OCI-LY7 (cell line): ENCODE measurements at regions not wholly inside any gene's neighbourhood (a gene's known extent, or its start where the extent isn't known, plus 50 kb on each side); places are given as distances from the start of the nearest gene placed in this dataset.

Experiments
- BruUV-seq: library from RNA; stranded (reverse); fragments of 400-500 nt; replicated peaks from 2 replicates; lab custom pipeline; 2021; lab: Mats Ljungman, UMichigan
- CTCF ChIA-PET: fragments of 300-600 bp; sonication (Branson Sonifier 250); formaldehyde crosslinking; loops from one replicate; lab custom pipeline; 2022; ENCODE audit warnings: antibody characterized with exemption; ENCODE audit not compliant: unreplicated experiment; lab: Charles Lee
- POLR2A ChIA-PET: fragments of 300-600 bp; sonication (Branson Sonifier 250); formaldehyde crosslinking; loops from one replicate; lab custom pipeline; 2022; ENCODE audit warnings: antibody characterized with exemption; lab: Charles Lee
- DNase-seq: peaks from one replicate; pipeline ENCODE4 v3.0.0-alpha.2; 2015; ENCODE audit warnings: low spot score
- H2AFZ ChIP-seq: fragments of 200-600 bp; sonication (generic), shearing (Covaris generic); 2 replicates; pipeline ENCODE4 v1.6.1; 2014; ENCODE audit warnings: mild to moderate bottlenecking, antibody characterized with exemption, low read length, moderate library complexity
- H3K27ac ChIP-seq: fragments of 200-600 bp; sonication (generic); 2 replicates; pipeline ENCODE4 v1.5.1; 2014; ENCODE audit warnings: mixed run types, low read depth, mild to moderate bottlenecking, moderate library complexity, low read length, inconsistent platforms; ENCODE audit not compliant: poor library complexity, severe bottlenecking
- H3K36me3 ChIP-seq: fragments of 200-600 bp; sonication (generic); 2 replicates; pipeline ENCODE4 v1.6.1; 2014; ENCODE audit warnings: mild to moderate bottlenecking, antibody characterized with exemption, low read length, moderate library complexity, mixed read lengths; ENCODE audit not compliant: insufficient read depth
- H3K4me1 ChIP-seq: fragments of 200-600 bp; sonication (generic); 2 replicates; pipeline ENCODE4 v1.5.1; 2014; ENCODE audit warnings: mild to moderate bottlenecking, low read length; ENCODE audit not compliant: insufficient read depth, poor library complexity, severe bottlenecking
- H3K4me2 ChIP-seq: fragments of 200-600 bp; sonication (generic); 2 replicates; pipeline ENCODE4 v1.6.1; 2014; ENCODE audit warnings: mild to moderate bottlenecking, low read length
- H3K4me3 ChIP-seq: fragments of 200-600 bp; sonication (generic); 2 replicates; pipeline ENCODE4 v1.5.1; 2014; ENCODE audit warnings: mild to moderate bottlenecking, low read depth, low read length; ENCODE audit not compliant: poor library complexity, severe bottlenecking
- H3K79me2 ChIP-seq: fragments of 200-600 bp; sonication (generic); 2 replicates; pipeline ENCODE4 v1.6.1; 2016; ENCODE audit warnings: low read depth, mild to moderate bottlenecking, low read length, moderate library complexity, mixed read lengths; ENCODE audit not compliant: insufficient read depth
- H3K9me2 ChIP-seq: fragments of 200-600 bp; sonication (generic); 2 replicates; pipeline ENCODE4 v1.6.1; 2016; ENCODE audit warnings: mild to moderate bottlenecking, low read length, mixed read lengths; ENCODE audit not compliant: insufficient read depth
- H3K9me3 ChIP-seq: fragments of 200-600 bp; sonication (generic); 2 replicates; pipeline ENCODE4 v1.6.1; 2014; ENCODE audit warnings: mild to moderate bottlenecking, mixed run types, low read length, mixed read lengths
- H4K20me1 ChIP-seq: fragments of 200-600 bp; sonication (generic); 2 replicates; pipeline ENCODE4 v1.6.1; 2014; ENCODE audit warnings: mild to moderate bottlenecking, antibody characterized with exemption, low read length, moderate library complexity, mixed read lengths; ENCODE audit not compliant: insufficient read depth
- EZH2phosphoT487 ChIP-seq: fragments of 200-600 bp; sonication (generic); IDR thresholded peaks from 2 replicates; pipeline ENCODE4 v1.6.1; 2018; ENCODE audit warnings: low read depth, borderline replicate concordance, mild to moderate bottlenecking, mixed run types, antibody characterized with exemption, low read length, moderate library complexity, mixed read lengths
- intact Hi-C: fragments of 100-400 bp; cut with micrococcal nuclease; formaldehyde crosslinking; loops from one replicate; pipeline ENCODE4 v1.10.0; 2022; ENCODE audit not compliant: unreplicated experiment
- TF ChIP-seq, protein P1 (sequence below): fragments of 200-600 bp; sonication (generic); conservative IDR thresholded peaks from 2 replicates; pipeline ENCODE4 v1.5.1; 2014; ENCODE audit warnings: mild to moderate bottlenecking, antibody characterized with exemption, low read length, moderate library complexity, mixed read lengths

- no peaks in the 10 kb centered on the region for H3K9me3 ChIP-seq
These were observed 56.8 kb downstream of the IFNG start for GRCh38 chr12:68102731-68103130.

GRCh38 chr12:68102163-68102562 lies 57.4 kb downstream of the IFNG start:
- intact Hi-C loops, result no loop called here
- Histone ChIP-seq H3K4me3 (no peak overlapping the region), H4K20me1 (no peaks in the 10 kb centered on the region), H3K27ac (no peak overlapping the region), H3K79me2 (no peaks in the 10 kb centered on the region), H2AFZ (no peak overlapping the region), H3K36me3 (no peaks in the 10 kb centered on the region; the same call in 1 of the 2 replicates), H3K4me1 (no peaks in the 10 kb centered on the region), H3K4me2 (no peak overlapping the region), H3K9me2 (no peaks in the 10 kb centered on the region), H3K9me3 (no peaks in the 10 kb centered on the region)
- TF ChIP-seq EZH2phosphoT487, result no peak
- TF ChIP-seq, protein P1, sequence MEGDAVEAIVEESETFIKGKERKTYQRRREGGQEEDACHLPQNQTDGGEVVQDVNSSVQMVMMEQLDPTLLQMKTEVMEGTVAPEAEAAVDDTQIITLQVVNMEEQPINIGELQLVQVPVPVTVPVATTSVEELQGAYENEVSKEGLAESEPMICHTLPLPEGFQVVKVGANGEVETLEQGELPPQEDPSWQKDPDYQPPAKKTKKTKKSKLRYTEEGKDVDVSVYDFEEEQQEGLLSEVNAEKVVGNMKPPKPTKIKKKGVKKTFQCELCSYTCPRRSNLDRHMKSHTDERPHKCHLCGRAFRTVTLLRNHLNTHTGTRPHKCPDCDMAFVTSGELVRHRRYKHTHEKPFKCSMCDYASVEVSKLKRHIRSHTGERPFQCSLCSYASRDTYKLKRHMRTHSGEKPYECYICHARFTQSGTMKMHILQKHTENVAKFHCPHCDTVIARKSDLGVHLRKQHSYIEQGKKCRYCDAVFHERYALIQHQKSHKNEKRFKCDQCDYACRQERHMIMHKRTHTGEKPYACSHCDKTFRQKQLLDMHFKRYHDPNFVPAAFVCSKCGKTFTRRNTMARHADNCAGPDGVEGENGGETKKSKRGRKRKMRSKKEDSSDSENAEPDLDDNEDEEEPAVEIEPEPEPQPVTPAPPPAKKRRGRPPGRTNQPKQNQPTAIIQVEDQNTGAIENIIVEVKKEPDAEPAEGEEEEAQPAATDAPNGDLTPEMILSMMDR, result no peak
- POLR2A ChIA-PET, result interaction anchor here (0.9 kb wide), 1 partner anchor 9 kb away, joined by 4 read pairs; no protein-coding TSS in a partner anchor
- BruUV-seq, result no TSS peak
- CTCF ChIA-PET, result no interaction called here
- no peak for DNase-seq

More at GRCh38 chr12:68102731-68103130, 56.8 kb downstream of the IFNG start:
- H3K27ac ChIP-seq, result no peak overlapping the region
- no peaks in the 10 kb centered on the region for H3K9me2 ChIP-seq
- BruUV-seq, result no TSS peak
- H3K79me2 ChIP-seq, result no peaks in the 10 kb centered on the region
- no peak overlapping the region for H3K4me2 ChIP-seq
- no peak overlapping the region for H2AFZ ChIP-seq
- intact Hi-C loops, result no loop called here
- POLR2A ChIA-PET, result interaction anchor here (0.9 kb wide), 1 partner anchor 9 kb away, joined by 4 read pairs; no protein-coding TSS in a partner anchor
- H3K4me1 ChIP-seq, result no peaks in the 10 kb centered on the region
- DNase-seq, result no peak
- CTCF ChIA-PET, result no interaction called here
- H3K36me3 ChIP-seq, result no peaks in the 10 kb centered on the region; the same call in 1 of the 2 replicates
- no peaks in the 10 kb centered on the region for H4K20me1 ChIP-seq
- no peak overlapping the region for H3K4me3 ChIP-seq
- TF ChIP-seq EZH2phosphoT487, result no peak
- TF ChIP-seq, protein P1, result no peak

DNA sequence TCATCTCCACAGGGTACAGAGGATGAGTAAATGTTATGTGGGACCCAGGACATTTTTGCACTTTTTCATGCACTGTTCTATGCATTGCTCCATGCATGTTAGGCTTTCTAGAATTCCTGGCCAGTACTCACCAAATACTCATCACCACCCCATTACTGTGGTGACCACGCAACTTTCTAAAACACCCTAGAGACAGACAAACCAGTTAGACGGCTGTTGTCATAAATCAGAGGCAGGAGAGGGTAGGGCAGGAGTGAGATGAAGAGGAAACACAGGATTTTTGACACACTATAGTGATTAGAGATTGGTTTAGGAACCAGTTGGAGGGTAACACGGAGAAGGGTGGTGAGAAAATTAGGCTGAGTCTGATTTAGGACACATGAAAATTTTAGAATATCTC lies 59.3 kb downstream of the IFNG start:
- H3K4me1 ChIP-seq, result no peaks in the 10 kb centered on the region
- ChIA-PET POLR2A (no interaction called here), CTCF (no interaction called here)
- no peak for DNase-seq
- H4K20me1 ChIP-seq, result no peaks in the 10 kb centered on the region
- BruUV-seq, result no TSS peak
- TF ChIP-seq, protein P1, result no peak
- no peak for TF ChIP-seq EZH2phosphoT487
- H3K79me2 ChIP-seq, result no peaks in the 10 kb centered on the region
- H3K9me2 ChIP-seq, result no peaks in the 10 kb centered on the region
- H3K36me3 ChIP-seq, result no peaks in the 10 kb centered on the region
- H3K4me2 ChIP-seq, result no peak overlapping the region
- H3K4me3 ChIP-seq, result no peak overlapping the region
- no peaks in the 10 kb centered on the region for H3K9me3 ChIP-seq
- intact Hi-C loops, result no loop called here
- no peak overlapping the region for H3K27ac ChIP-seq
- H2AFZ ChIP-seq, result no peak overlapping the region
